HG03520 (cell line): ENCODE measurements at regions not wholly inside any gene's neighbourhood (a gene's known extent, or its start where the extent isn't known, plus 50 kb on each side); places are given as distances from the start of the nearest gene placed in this dataset.

Experiments used
- ATAC-seq: cut with Tn5 transposase; IDR thresholded peaks from one replicate; pipeline ENCODE4 v1.9.1; 2021; ENCODE audit warnings: mild to moderate bottlenecking, moderate library complexity; ENCODE audit not compliant: unreplicated experiment

GRCh38 chr11:97814325-97814959 lies 1206.3 kb upstream of the CNTN5 start:
- ATAC-seq, result no peak

GRCh38 chr11:97815667-97816066 lies 1205.1 kb upstream of the CNTN5 start:
- ATAC-seq, result no peak

- no peak for ATAC-seq
Measured at GRCh38 chr11:97832451-97832850, 1188.3 kb upstream of the CNTN5 start.

GRCh38 chr11:97833412-97833811 lies 1187.3 kb upstream of the CNTN5 start:
- ATAC-seq, result no peak

- ATAC-seq, result no peak
Measured at GRCh38 chr11:97844016-97844415, 1176.7 kb upstream of the CNTN5 start.

- no peak for ATAC-seq
Measured at GRCh38 chr11:97847730-97848129, 1173.0 kb upstream of the CNTN5 start.

- ATAC-seq, result no peak
Measured at GRCh38 chr11:97850701-97851100, 1170.0 kb upstream of the CNTN5 start.

GRCh38 chr11:97854357-97854756 lies 1166.4 kb upstream of the CNTN5 start:
- no peak for ATAC-seq

GRCh38 chr11:97854877-97855276 lies 1165.9 kb upstream of the CNTN5 start:
- no peak for ATAC-seq

- no peak for ATAC-seq
Measured at GRCh38 chr11:97856666-97857065, 1164.1 kb upstream of the CNTN5 start.

GRCh38 chr11:97860237-97860636 lies 1160.5 kb upstream of the CNTN5 start:
- ATAC-seq, result no peak

GRCh38 chr11:97862021-97862420 lies 1158.7 kb upstream of the CNTN5 start:
- no peak for ATAC-seq

GRCh38 chr11:97865424-97866012 lies 1155.2 kb upstream of the CNTN5 start:
- ATAC-seq, result no peak

GRCh38 chr11:97871816-97872215 lies 1148.9 kb upstream of the CNTN5 start:
- no peak for ATAC-seq

- ATAC-seq, result no peak
Measured at GRCh38 chr11:97880209-97880608, 1140.5 kb upstream of the CNTN5 start.

- ATAC-seq, result no peak
Measured at GRCh38 chr11:97883086-97883485, 1137.7 kb upstream of the CNTN5 start.

- ATAC-seq, result no peak
Measured at GRCh38 chr11:97888641-97889040, 1132.1 kb upstream of the CNTN5 start.

GRCh38 chr11:97890466-97890865 lies 1130.3 kb upstream of the CNTN5 start:
- no peak for ATAC-seq

GRCh38 chr11:97893612-97894011 lies 1127.1 kb upstream of the CNTN5 start:
- no peak for ATAC-seq

- ATAC-seq, result no peak
Measured at GRCh38 chr11:97894978-97895377, 1125.8 kb upstream of the CNTN5 start.

- no peak for ATAC-seq
Measured at GRCh38 chr11:97895572-97895971, 1125.2 kb upstream of the CNTN5 start.

GRCh38 chr11:97902828-97903227 lies 1117.9 kb upstream of the CNTN5 start:
- no peak for ATAC-seq

- no peak for ATAC-seq
Measured at GRCh38 chr11:97905101-97905500, 1115.6 kb upstream of the CNTN5 start.
